ENCODE measurements at regions not wholly inside any gene's neighbourhood (a gene's known extent, or its start where the extent isn't known, plus 50 kb on each side); places are given as distances from the start of the nearest gene placed in this dataset.

- TF ChIP-seq CTCF (IDR thresholded peaks at IDR 0.05): no peak
- H3K4me3 ChIP-seq: no peak overlapping the region
- H3K27ac ChIP-seq: no peak overlapping the region
- DNase-seq (ENCODE audit: low spot score): no peak
Observed at GRCh38 chr1:95951371-95952102, 717.5 kb downstream of the RWDD3 start.

GRCh38 chr1:95953015-95953414, 719.0 kb downstream of the RWDD3 start:
- Histone ChIP-seq H3K27ac (no peak overlapping the region), H3K4me3 (no peak overlapping the region)
- no peak for DNase-seq (ENCODE audit: low spot score)
- no peak for TF ChIP-seq CTCF (IDR thresholded peaks at IDR 0.05)

GRCh38 chr1:95954585-95954984, 720.6 kb downstream of the RWDD3 start:
- Histone ChIP-seq H3K27ac (no peak overlapping the region), H3K4me3 (no peak overlapping the region)
- DNase-seq (ENCODE audit: low spot score): no peak
- TF ChIP-seq CTCF (IDR thresholded peaks at IDR 0.05): no peak

- Histone ChIP-seq H3K4me3 (no peak overlapping the region), H3K27ac (no peak overlapping the region)
- TF ChIP-seq CTCF (IDR thresholded peaks at IDR 0.05): no peak
- DNase-seq (ENCODE audit: low spot score): no peak
Observed at GRCh38 chr1:95956215-95956614, 722.2 kb downstream of the RWDD3 start.

GRCh38 chr1:95957748-95958147, 723.7 kb downstream of the RWDD3 start:
- no peak overlapping the region for H3K4me3 ChIP-seq
- no peak for DNase-seq (ENCODE audit: low spot score)
- no peak for TF ChIP-seq CTCF (IDR thresholded peaks at IDR 0.05)

GRCh38 chr1:95966866-95967265, 732.9 kb downstream of the RWDD3 start:
- H3K4me3 ChIP-seq: no peak overlapping the region
- H3K27ac ChIP-seq: no peak overlapping the region
- no peak for DNase-seq (ENCODE audit: low spot score)
- no peak for TF ChIP-seq CTCF (IDR thresholded peaks at IDR 0.05)

More at GRCh38 chr1:95957748-95958147, 723.7 kb downstream of the RWDD3 start:
- no peak overlapping the region for H3K27ac ChIP-seq

GRCh38 chr1:95974586-95974985, 740.6 kb downstream of the RWDD3 start:
- no peak overlapping the region for H3K27ac ChIP-seq
- no peak for DNase-seq (ENCODE audit: low spot score)
- TF ChIP-seq CTCF (IDR thresholded peaks at IDR 0.05): no peak
- no peak overlapping the region for H3K4me3 ChIP-seq
